ENCODE measurements at regions not wholly inside any gene's neighbourhood (a gene's known extent, or its start where the extent isn't known, plus 50 kb on each side); places are given as distances from the start of the nearest gene placed in this dataset.
"Not testable (repeated sequence)": the region's sequence is repeated elsewhere in the genome, so short reads cannot be mapped to it uniquely, and the experiment has no call there.

DNA sequence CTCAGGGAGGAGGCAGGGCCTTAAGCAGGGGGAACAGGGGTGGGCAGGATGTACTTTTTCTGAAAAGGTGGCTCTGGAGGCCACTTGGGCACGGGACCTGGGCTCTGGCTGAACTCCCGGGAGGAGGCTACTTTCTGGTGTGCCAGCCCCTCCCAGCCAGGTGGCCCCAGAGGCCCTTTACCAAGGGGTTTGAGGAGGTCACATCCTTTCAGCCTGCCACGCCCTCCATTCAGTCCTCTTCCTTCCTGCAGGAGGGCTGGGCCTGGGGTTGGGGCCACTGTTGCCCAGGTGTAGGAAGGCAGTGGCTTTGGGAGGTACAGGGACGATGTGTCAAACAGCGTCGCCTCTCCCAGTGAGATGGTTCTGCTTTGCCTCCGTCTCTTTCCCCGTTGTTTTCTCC lies 172.5 kb downstream of the ADRA2C start:
- not testable (repeated sequence) for H3K4me1 ChIP-seq (ENCODE audit: control insufficient read depth, insufficient read depth, low read length); H3K27me3 ChIP-seq (ENCODE audit: control insufficient read depth, insufficient read depth, low read length); H3K4me3 ChIP-seq (ENCODE audit: low read length); H3K9me3 ChIP-seq (ENCODE audit: control insufficient read depth, low read depth, low read length); DNase-seq; H3K36me3 ChIP-seq (ENCODE audit: control insufficient read depth, insufficient read depth, low read length); H3K27ac ChIP-seq (ENCODE audit: low read length)
- no CpG with 5 or more reads among the region's 8 CpGs for WGBS (ENCODE audit: insufficient coverage, low lambda C conversion rate)

DNA sequence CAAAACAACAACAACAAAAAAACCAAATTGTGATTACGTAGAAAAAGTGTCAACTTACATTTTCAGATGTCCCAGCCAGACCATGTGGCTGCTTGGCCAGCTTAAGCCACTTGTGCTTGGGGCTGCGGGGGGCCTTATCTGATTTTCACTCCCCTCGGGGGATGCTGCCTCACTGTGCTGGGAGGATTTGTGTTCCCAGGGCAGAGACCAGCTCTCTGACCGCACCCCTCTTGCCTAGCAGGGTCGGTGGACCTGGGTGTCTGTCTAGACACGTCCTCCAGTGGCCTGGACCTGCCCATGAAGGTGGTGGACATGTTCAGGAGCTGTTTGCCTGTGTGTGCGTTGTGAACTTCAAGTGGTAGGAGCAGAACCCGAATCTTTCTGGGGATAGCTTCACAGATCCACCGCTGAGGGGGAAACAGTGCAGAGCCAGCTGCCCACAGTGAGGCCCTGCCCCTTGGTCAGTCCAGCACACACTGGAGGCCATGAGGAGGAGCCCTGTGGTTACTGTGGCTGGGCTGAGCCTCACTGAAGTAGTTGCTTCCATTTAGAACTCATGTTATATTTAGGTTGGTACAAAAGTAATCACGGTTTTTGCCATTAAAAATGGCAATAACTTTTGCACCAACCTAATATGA lies 173.9 kb downstream of the ADRA2C start:
- not testable (repeated sequence) for H3K4me3 ChIP-seq (ENCODE audit: low read length); H3K27me3 ChIP-seq (ENCODE audit: control insufficient read depth, insufficient read depth, low read length); H3K36me3 ChIP-seq (ENCODE audit: control insufficient read depth, insufficient read depth, low read length); H3K27ac ChIP-seq (ENCODE audit: low read length); H3K4me1 ChIP-seq (ENCODE audit: control insufficient read depth, insufficient read depth, low read length); H3K9me3 ChIP-seq (ENCODE audit: control insufficient read depth, low read depth, low read length); DNase-seq
- no CpG with 5 or more reads among the region's 10 CpGs for WGBS (ENCODE audit: insufficient coverage, low lambda C conversion rate)

DNA sequence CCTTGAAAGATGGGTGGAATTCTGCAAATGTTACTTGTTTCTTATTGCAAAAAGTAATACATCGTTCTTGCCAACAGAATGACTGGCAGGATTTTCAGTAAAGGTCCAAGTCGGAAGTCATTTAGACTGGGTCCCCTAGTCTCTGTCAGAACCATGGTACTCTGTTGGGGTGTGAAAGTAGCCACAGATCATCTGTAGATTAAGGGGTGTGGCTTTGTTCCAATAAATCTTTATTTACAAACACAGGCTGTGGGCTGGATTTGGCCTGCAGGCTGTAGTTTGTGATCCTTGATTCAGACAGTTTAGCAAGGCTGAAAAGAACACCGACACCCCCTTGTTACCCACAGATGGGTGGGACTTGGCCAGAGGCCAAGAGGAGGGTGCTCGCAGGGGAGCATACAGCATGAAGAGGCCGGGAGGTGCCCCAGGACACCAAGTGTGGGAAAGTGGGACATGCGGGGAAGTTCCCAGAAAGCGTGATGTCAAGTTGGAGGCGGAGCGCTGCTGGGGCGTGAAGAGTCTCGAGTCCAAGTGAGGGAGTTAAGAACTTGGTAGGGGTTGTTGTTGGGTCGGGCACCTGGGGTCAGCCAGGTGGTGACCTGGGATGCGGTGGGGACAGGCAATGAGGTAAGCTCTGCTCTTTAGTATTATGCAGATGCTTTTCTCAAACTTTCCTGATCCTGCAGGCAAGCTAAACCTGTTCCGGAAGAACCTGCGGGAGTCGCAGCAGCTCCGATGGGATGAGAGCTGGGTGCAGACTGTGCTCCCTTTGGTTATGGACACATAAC lies 175.7 kb downstream of the ADRA2C start:
- peak in 1 of 2 donors; percentile 3 for DNase-seq
- not testable (repeated sequence) for H3K36me3 ChIP-seq (ENCODE audit: control insufficient read depth, insufficient read depth, low read length); H3K4me1 ChIP-seq (ENCODE audit: control insufficient read depth, insufficient read depth, low read length); H3K9me3 ChIP-seq (ENCODE audit: control insufficient read depth, low read depth, low read length); H3K4me3 ChIP-seq (ENCODE audit: low read length); H3K27me3 ChIP-seq (ENCODE audit: control insufficient read depth, insufficient read depth, low read length); H3K27ac ChIP-seq (ENCODE audit: low read length)
- no CpG with 5 or more reads among the region's 17 CpGs for WGBS (ENCODE audit: insufficient coverage, low lambda C conversion rate)

DNA sequence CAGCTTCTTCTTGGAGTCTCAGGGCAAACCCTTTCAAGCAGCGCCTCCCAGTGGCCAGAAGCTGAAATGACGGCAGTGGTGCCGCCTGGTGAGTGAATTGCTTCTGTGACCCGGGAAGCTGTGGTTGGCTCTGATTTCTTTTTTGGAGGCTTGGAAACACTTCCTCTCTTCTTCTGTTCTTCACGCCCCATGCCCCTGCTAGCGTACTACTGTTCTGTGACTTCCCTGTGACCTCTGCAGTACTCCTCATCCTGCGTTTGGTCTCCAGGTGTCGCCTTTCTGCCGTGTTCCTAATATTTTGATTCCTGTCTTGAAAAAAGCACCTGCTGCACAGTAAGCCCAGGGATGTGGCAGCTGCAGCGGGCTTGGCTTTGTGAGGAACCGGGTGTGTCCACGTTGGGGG lies 176.4 kb downstream of the ADRA2C start:
- H3K4me1 ChIP-seq (ENCODE audit: control insufficient read depth, insufficient read depth, low read length); H3K27me3 ChIP-seq (ENCODE audit: control insufficient read depth, insufficient read depth, low read length); H3K4me3 ChIP-seq (ENCODE audit: low read length); H3K27ac ChIP-seq (ENCODE audit: low read length); H3K9me3 ChIP-seq (ENCODE audit: control insufficient read depth, low read depth, low read length); H3K36me3 ChIP-seq (ENCODE audit: control insufficient read depth, insufficient read depth, low read length): not testable (repeated sequence)
- peak in 1 of 2 donors; percentile 6 for DNase-seq
- 0% methylated on average over 2 of the region's 12 CpGs for WGBS (ENCODE audit: insufficient coverage, low lambda C conversion rate)

DNA sequence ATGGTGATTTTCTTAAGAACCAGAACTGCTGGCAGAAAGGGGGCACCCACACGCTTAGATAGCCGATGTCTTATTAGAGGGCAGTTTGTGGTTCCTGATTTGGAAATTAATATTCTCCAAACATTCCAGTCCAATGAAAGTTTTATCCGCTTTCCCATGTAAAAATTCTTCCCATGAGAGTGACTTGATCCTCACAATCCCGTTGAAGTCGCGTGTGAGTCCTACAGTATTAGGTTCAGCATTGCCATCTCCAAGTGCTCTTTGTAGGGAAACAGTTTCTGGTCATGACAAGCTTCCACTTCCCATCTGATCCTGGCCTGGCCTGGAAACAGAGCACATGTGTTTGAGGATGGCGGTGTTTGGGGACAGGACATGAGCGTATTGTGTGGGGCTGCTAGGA lies 176.9 kb downstream of the ADRA2C start:
- DNase-seq; H3K27ac ChIP-seq (ENCODE audit: low read length); H3K4me3 ChIP-seq (ENCODE audit: low read length); H3K27me3 ChIP-seq (ENCODE audit: control insufficient read depth, insufficient read depth, low read length); H3K36me3 ChIP-seq (ENCODE audit: control insufficient read depth, insufficient read depth, low read length); H3K4me1 ChIP-seq (ENCODE audit: control insufficient read depth, insufficient read depth, low read length); H3K9me3 ChIP-seq (ENCODE audit: control insufficient read depth, low read depth, low read length): not testable (repeated sequence)
- no CpG with 5 or more reads among the region's 8 CpGs for WGBS (ENCODE audit: insufficient coverage, low lambda C conversion rate)

DNA sequence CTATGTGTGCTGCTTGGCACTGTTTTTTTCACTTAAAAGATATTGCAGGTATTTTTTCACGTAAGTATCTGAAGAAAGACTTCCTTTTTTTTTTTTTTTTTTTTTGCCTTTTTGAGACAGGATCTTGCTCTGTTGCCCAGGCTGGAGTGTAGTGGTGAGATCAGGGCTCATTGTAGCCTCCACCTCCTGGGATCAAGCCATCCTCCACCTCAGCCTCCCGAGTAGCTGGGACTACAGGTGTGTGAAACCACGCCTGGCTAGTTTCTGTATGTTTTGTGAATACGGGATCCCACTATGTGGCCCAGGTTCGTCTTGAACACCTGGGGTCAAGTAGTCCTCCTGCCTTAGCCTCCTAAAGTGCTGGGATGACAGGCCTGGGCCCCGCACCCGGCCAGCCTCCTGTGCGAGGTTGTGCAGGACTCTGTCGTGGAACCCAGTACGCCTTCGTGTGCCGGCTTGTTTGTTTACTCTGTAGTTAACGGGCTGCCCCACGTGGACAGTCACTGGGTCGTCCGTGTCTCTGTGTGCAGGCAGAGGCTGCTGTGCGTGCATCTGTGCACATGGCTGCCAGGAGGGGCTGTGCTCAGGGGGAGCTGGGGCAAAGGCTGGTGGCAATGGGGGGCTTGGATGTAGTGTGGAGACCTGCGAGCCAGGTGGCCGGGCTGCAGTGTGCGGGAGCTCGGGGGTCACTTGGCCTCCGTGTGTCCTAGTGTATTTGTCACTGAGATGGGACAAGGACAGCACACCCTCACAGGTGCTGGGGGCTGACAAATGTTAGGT lies 179.5 kb downstream of the ADRA2C start:
- Histone ChIP-seq H3K9me3 (ENCODE audit: control insufficient read depth, low read depth, low read length) (no peaks in the 10 kb centered on the region), H3K4me1 (ENCODE audit: control insufficient read depth, insufficient read depth, low read length) (peaks cover 3% of the 10 kb centered on the region), H3K36me3 (ENCODE audit: control insufficient read depth, insufficient read depth, low read length) (no peaks in the 10 kb centered on the region), H3K27ac (ENCODE audit: low read length) (no peak overlapping the region), H3K4me3 (ENCODE audit: low read length) (no peak overlapping the region), H3K27me3 (ENCODE audit: control insufficient read depth, insufficient read depth, low read length) (no peaks in the 10 kb centered on the region)
- WGBS (ENCODE audit: insufficient coverage, low lambda C conversion rate): no CpG with 5 or more reads among the region's 22 CpGs
- no peak for DNase-seq

DNA sequence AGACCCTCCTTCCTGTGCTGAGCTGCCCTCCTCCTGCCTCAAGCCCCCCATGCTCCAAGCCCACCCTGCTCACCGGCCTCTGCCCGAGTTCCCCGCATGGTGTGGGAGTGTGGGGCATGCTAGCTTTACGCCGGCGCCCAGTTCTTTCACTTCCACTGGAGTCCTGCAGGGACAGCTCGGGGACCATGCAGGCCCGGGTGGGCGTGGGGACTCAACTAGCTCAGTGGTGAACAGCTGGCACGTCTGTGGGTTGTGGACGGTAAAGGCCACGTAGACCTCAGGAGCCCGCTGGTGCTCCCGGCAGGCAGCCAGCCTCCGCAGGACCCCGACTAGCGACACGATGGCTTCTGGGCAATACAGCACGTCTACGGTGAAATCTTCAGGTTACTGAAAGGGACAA lies 180.4 kb downstream of the ADRA2C start:
- not testable (repeated sequence) for H3K27ac ChIP-seq (ENCODE audit: low read length); H3K4me3 ChIP-seq (ENCODE audit: low read length); H3K4me1 ChIP-seq (ENCODE audit: control insufficient read depth, insufficient read depth, low read length); H3K27me3 ChIP-seq (ENCODE audit: control insufficient read depth, insufficient read depth, low read length); DNase-seq; H3K36me3 ChIP-seq (ENCODE audit: control insufficient read depth, insufficient read depth, low read length); H3K9me3 ChIP-seq (ENCODE audit: control insufficient read depth, low read depth, low read length)
- no CpG with 5 or more reads among the region's 20 CpGs for WGBS (ENCODE audit: insufficient coverage, low lambda C conversion rate)

DNA sequence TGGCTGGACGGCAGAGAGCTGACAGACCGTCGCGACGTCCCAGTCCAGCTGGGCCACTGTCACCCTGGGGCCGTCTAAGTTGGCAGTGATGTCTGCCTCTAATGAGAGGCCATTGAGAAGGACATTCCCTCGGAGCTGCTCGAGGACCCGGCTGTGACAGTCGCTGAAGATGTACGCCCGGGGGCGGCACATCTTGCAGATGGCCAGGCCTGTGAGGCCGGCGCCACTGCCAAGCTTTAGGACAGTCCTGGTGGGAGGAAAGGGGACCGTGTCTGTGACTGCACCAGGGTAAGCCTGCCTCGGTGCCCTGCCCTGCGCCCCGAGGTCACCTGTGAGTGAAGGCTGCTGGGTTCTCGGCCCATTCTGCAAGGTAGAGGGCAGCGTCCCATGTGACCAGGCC lies 181.6 kb downstream of the ADRA2C start:
- H3K27me3 ChIP-seq (ENCODE audit: control insufficient read depth, insufficient read depth, low read length); H3K9me3 ChIP-seq (ENCODE audit: control insufficient read depth, low read depth, low read length); H3K4me3 ChIP-seq (ENCODE audit: low read length); H3K36me3 ChIP-seq (ENCODE audit: control insufficient read depth, insufficient read depth, low read length); DNase-seq; H3K4me1 ChIP-seq (ENCODE audit: control insufficient read depth, insufficient read depth, low read length); H3K27ac ChIP-seq (ENCODE audit: low read length): not testable (repeated sequence)
- WGBS (ENCODE audit: insufficient coverage, low lambda C conversion rate): no CpG with 5 or more reads among the region's 21 CpGs

DNA sequence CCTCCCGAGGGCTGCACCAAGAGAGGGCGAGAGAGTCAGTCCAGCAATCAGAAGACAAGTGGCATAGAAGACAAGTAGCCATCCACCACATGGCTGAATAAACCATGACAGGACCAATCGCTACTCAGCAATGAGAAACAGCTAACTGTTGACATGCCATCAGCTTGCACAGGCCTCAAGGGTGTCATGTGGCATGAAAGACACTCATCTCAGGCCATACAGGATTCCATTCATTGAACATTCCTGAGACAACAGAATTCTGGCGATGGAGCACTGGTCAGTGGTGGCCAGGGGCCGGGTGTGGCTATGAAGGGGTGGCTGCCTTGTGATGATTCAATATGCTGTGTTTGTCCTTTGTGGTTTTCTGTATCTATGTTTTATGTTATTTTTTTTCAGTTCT lies 182.0 kb downstream of the ADRA2C start:
- H3K9me3 ChIP-seq (ENCODE audit: control insufficient read depth, low read depth, low read length); H3K4me3 ChIP-seq (ENCODE audit: low read length); H3K27me3 ChIP-seq (ENCODE audit: control insufficient read depth, insufficient read depth, low read length); DNase-seq; H3K4me1 ChIP-seq (ENCODE audit: control insufficient read depth, insufficient read depth, low read length); H3K27ac ChIP-seq (ENCODE audit: low read length); H3K36me3 ChIP-seq (ENCODE audit: control insufficient read depth, insufficient read depth, low read length): not testable (repeated sequence)
- no CpG with 5 or more reads among the region's 5 CpGs for WGBS (ENCODE audit: insufficient coverage, low lambda C conversion rate)

DNA sequence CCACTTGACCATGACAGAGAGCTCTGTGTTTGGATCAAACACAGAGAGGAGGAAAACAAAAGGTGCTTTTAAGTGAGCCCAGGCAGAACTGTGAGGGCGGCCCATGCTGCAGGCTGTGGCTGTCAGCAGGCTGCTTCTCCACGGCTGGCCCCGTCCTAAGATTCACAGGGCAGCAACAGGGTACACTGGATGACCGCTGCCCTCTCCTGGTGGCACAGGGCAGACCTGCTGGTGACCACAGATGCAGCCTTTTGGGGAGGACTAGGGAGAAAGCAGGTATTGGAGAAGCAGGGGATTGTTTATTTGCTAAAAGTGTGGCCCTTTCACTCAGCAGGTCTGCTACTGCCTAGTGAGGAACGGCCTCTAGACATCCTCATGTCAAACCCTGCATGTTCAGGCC lies 183.7 kb downstream of the ADRA2C start:
- WGBS (ENCODE audit: insufficient coverage, low lambda C conversion rate): no CpG with 5 or more reads among the region's 5 CpGs
- not testable (repeated sequence) for H3K27me3 ChIP-seq (ENCODE audit: control insufficient read depth, insufficient read depth, low read length); H3K27ac ChIP-seq (ENCODE audit: low read length); DNase-seq; H3K4me1 ChIP-seq (ENCODE audit: control insufficient read depth, insufficient read depth, low read length); H3K36me3 ChIP-seq (ENCODE audit: control insufficient read depth, insufficient read depth, low read length); H3K9me3 ChIP-seq (ENCODE audit: control insufficient read depth, low read depth, low read length); H3K4me3 ChIP-seq (ENCODE audit: low read length)

All from large intestine (tissue), 3 donors.